SKM-1 (cell line): ENCODE measurements at regions not wholly inside any gene's neighbourhood (a gene's known extent, or its start where the extent isn't known, plus 50 kb on each side); places are given as distances from the start of the nearest gene placed in this dataset.

Experiments used
- DNase-seq: peaks from one replicate; lab custom pipeline; 2025; ENCODE audit not compliant: unreplicated experiment; lab: John Stamatoyannopoulos, UW

- no peak for DNase-seq
Measured at GRCh38 chr2:240355001-240355891, 80.2 kb upstream of the GPC1 start.

DNA sequence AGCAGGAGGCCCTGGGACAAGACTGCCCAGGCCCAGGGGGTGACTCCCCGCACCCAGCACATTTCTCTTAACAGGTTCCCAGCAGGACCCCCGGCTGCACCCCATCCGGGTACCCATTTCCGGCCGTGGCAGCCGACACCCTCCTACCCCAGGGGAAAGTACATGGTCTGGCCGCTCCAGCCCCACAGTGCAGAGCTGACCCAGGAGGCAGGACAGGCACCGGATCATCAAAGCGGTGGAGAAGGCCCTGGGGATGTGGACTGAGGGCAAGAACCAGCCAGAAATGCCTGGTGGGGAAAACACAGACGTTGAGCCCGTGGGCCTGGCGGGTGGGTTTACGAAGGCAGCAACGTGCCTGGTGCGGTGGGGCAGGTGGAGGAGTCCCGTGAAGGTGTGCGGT, 79.5 kb upstream of the GPC1 start:
- no peak for DNase-seq

- DNase-seq: no peak
Measured at GRCh38 chr2:240356700-240357640, 78.5 kb upstream of the GPC1 start.

DNA sequence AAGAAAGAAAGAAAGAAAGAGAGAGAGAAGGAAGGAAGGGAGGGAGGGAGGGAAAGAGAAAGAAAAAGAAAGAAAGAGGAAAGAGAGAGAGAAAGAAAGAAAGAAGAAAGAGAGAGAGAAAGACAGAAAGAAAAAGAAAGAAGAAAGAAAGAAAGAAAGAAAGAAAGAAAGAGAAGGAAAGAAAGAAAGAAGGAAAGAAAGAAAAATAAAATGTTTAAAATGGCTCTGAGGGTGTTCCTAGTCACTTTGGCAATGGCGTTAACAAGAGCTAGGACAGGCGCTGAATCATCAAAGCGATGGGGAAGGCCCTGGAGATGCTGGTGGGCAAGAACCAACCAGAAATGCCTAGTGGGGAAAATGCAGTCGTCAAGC, 77.8 kb upstream of the GPC1 start:
- no peak for DNase-seq

DNA sequence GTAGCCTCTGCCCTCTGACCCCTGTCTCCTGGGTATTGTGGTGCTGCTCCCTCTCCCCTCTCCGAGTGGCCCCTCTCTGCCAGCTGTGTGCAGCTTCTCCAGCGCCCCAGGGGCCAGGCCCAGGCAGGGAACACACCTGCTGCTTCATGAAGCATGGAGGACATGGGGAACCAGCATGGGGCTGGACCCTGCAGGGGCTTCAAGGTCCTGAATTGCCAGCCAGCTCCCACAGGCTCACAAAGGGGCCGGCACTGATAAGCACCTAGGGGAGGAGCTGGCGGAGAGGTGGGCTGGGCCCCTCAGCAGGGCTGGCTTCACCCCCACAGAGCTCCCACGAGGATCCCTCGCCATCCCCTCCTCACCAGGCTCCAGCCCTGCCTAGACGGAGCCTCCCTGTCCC, 77.4 kb upstream of the GPC1 start:
- no peak for DNase-seq

DNA sequence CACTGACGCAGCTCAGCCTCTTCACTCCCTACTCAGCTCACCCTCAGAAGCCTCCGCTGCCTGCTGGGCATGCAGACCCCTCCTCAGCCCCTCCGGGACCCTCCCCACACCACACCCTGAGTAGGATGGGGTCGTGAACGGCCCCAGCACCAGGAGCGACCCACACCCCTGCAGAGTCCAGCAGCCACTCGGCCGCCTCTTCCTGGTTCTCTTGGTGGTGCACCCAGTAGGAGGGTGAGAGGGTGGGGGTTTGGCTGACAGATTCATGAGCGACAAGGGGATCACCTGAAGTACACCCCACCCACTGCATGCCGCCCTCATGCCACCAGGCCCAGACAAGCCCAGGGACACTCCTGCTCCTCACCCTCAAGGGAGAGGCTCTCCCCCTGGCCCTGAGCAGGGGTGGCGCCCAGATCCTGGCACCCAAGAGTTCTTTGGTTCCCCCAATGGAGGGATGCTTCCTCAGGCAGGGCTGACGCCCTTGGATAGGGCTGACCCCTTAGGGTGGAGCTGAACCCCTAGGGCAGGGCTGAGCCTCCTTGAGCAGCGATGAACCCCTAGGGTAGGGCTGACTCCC, 76.6 kb upstream of the GPC1 start:
- DNase-seq: no peak

DNA sequence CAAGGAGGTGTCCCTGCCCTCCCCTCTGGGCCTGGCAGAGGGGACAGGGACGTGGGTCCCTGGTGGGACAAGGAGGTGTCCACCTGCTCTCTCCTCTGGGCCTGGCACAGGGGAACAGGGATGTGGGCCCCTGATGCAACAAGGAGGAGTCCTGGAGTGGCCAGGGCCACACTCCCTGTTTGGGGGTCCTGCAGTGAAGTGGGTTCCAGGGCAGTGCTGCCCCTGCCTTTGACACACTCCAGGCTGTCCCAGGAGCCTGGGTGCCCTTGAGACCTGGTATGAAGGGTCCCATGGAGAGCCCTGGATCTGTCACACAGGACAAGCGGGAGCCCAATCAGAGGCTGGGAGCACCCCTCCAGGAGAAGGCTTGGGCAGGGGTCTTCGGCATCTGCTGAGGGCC, 75.8 kb upstream of the GPC1 start:
- DNase-seq: no peak

GRCh38 chr2:240360645-240361475, 74.6 kb upstream of the GPC1 start:
- no peak for DNase-seq

DNA sequence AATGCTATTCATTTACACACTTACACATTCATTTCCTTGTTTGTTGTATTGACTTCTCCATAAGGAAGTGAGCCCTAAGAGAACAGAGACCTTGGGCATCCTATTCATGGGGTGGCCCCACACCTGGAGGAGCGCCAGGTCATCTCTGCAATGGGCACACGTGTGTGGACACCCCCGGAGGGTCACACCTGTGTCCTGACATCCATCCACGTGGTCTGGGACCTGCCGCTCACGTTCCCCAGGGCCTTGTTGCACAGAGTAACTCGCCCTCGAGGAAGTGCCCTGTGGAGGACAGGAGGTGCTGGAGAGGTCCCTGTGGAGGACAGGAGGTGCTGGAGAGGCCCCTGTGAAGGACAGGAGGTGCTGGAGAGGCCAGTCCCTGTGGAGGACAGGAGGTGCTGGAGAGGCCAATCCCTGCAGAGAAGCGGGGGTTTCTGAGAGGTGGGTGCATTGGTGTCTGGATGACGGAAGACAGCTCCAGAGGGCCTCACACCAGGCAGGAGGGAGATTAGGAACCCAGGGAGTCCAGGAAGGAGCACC, 73.2 kb upstream of the GPC1 start:
- DNase-seq: no peak

DNA sequence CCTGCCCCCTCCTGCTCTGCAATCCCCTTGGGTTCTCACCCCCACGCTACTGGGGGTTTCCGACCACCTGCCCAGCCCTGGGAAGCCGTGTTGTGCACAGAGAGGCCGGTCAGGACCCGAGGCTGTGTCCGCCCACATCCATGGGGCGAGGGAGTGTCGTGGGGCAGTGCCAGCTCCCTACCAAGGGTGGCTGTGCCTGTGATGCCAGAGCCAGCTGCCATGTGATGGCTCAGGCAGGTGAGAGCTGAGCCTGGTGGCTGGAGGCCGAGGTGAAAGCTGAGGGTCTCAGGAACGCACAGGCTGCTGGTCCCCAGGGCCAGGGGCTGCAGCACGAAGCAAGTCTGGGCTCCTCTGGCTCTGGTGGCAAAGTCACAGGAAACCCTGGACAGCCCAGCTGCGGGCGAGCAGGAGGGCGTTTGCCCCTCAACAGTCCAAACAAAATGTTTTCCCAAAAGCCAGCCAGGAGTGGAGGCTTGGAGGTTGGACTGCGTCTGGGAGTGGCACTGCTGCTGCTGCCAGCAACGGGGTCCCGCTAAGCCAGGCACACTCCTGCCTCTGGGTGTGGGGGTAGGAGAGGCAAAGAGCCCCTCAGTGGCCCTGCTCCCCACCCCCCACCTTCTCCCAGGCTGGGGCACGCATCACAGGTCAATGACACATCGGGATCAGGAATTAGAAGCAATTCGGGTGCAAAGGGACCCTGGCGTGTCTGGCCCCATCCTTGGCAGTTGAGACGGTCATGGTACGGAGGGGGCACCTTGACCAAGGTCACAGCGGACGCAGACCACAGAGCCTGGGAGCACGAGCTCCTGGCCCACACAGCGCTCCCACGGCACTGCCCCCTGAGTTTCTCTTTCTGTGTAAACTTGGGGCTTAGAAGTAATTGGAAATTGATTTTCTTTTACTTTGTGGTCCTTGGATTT, 72.4 kb upstream of the GPC1 start:
- DNase-seq: no peak

DNA sequence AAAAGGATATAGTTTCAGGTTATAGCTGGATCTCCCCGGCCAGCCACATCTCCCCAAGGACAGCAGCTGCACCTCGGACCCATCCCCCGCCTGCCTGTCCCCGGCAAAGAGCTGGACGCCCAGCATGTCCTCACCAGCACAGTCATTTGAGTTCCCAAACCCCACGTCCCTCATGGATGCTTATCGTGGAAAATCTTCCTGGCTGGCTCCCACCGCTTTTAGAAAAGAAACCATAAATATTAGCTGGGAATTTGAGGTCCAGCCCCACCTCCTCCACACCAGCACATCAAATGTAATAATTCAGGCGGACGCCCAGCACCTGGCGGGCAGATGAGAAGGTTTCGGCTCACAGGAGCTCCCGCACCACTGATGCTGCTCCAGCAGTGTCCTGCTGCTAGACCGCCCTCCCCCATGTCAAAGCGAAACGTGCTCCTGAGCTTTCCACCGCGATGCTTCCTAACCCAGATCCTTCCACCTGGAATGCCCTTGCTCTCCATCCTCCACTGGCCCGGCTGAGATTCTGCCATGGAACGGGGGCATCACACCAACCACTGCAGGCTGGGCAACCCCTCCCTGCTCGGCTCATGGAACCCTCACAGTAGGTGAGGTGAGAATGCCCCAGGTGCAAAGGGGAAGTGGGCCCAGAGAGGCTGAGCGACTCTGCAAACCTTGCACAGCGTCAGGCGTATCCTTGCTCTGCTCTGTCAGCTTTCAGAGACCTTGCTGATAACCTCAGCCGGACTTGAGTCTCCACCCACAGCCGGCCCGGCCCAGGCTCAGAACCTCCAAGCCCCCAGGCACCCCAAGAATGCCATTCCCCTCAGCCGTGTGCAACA, 71.5 kb upstream of the GPC1 start:
- DNase-seq: no peak

- DNase-seq: no peak
Measured at GRCh38 chr2:240364582-240364960, 70.9 kb upstream of the GPC1 start.

GRCh38 chr2:240364961-240365775, 70.3 kb upstream of the GPC1 start:
- DNase-seq: no peak

- no peak for DNase-seq
Measured at GRCh38 chr2:240365971-240366471, 69.4 kb upstream of the GPC1 start.

DNA sequence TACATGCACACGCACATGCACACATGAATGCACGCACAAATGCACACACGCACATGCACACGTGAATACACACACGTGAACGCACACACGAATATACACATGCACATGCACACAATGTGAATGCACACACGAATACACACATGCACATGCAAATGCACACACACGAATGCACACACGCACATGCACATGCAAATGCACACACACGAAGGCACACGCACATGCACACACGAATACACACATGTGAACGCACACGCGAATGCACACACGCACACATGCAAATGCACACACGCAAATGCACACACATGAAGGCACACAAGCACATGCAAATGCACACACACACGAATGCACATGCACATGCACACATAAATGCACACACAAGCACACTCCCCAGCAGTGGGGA, 68.6 kb upstream of the GPC1 start:
- DNase-seq: no peak

- DNase-seq: no peak
Measured at GRCh38 chr2:240367721-240368120, 67.7 kb upstream of the GPC1 start.

- no peak for DNase-seq
Measured at GRCh38 chr2:240368781-240369331, 66.6 kb upstream of the GPC1 start.
